ENCODE measurements at regions not wholly inside any gene's neighbourhood (a gene's known extent, or its start where the extent isn't known, plus 50 kb on each side); places are given as distances from the start of the nearest gene placed in this dataset.

DNA sequence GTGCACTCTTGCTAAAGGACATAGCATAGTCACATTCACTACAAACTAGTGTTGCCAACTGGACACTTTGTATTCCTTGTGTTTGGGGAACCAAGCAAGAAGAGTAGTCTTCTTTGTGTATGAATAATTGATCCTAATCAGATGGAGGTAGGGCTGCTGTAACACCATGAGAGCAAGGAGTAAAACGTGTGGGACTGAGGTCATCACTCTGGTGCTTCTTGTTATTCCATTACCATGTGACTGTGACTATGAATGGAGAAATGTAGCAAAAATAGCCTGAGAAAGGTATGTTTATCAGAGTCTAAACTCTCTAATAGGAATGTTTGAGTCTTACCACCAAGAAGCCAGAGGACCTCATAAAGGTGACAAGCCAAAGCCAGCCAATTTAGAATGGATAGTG lies 966.9 kb downstream of the TAF11L14 start:
- H3K27me3 ChIP-seq (ENCODE audit: insufficient read depth, poor library complexity, severe bottlenecking): no peaks in the 10 kb centered on the region
- no peak overlapping the region for H3K27ac ChIP-seq (replicated peaks)
- H3K4me3 ChIP-seq (replicated peaks; ENCODE audit: insufficient read depth, low read length): no peak overlapping the region
- DNase-seq (ENCODE audit: low read depth in 1 of 2, low spot score in 1 of 2): no peak
- TF ChIP-seq POLR2AphosphoS5 (IDR thresholded peaks at IDR 0.05; ENCODE audit: low read depth) (no peak), CTCF (IDR thresholded peaks at IDR 0.05; ENCODE audit: insufficient read depth, low read length) (no peak), GABPA (IDR thresholded peaks at IDR 0.05; ENCODE audit: low read depth) (no peak), SPI1 (IDR thresholded peaks at IDR 0.05; ENCODE audit: borderline replicate concordance, low read depth) (no peak)
- TF ChIP-seq, protein P1, sequence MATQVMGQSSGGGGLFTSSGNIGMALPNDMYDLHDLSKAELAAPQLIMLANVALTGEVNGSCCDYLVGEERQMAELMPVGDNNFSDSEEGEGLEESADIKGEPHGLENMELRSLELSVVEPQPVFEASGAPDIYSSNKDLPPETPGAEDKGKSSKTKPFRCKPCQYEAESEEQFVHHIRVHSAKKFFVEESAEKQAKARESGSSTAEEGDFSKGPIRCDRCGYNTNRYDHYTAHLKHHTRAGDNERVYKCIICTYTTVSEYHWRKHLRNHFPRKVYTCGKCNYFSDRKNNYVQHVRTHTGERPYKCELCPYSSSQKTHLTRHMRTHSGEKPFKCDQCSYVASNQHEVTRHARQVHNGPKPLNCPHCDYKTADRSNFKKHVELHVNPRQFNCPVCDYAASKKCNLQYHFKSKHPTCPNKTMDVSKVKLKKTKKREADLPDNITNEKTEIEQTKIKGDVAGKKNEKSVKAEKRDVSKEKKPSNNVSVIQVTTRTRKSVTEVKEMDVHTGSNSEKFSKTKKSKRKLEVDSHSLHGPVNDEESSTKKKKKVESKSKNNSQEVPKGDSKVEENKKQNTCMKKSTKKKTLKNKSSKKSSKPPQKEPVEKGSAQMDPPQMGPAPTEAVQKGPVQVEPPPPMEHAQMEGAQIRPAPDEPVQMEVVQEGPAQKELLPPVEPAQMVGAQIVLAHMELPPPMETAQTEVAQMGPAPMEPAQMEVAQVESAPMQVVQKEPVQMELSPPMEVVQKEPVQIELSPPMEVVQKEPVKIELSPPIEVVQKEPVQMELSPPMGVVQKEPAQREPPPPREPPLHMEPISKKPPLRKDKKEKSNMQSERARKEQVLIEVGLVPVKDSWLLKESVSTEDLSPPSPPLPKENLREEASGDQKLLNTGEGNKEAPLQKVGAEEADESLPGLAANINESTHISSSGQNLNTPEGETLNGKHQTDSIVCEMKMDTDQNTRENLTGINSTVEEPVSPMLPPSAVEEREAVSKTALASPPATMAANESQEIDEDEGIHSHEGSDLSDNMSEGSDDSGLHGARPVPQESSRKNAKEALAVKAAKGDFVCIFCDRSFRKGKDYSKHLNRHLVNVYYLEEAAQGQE (IDR thresholded peaks at IDR 0.05; ENCODE audit: insufficient replicate concordance, low read depth): no peak

DNA sequence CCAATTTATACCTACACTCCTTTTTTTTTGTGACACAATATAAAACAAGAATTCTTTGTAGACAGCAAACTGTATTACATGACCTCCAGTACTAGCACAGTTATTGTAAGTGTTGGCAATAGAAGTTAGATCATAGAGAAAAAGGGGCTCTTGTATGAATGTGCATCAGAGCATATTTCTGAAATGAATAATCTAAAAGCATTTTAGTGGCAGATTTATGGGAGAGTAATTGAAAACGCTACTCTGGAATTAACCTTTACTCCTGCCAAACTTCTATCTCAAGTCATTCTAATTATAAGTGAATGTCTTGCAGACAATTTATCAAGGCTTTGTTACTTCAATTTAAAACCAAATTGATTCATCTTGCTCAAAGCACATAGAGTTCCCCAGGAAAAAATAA lies 968.1 kb downstream of the TAF11L14 start:
- Histone ChIP-seq H3K27me3 (ENCODE audit: insufficient read depth, poor library complexity, severe bottlenecking) (no peaks in the 10 kb centered on the region), H3K4me3 (replicated peaks; ENCODE audit: insufficient read depth, low read length) (no peak overlapping the region), H3K27ac (replicated peaks) (no peak overlapping the region)
- TF ChIP-seq, protein P1 (IDR thresholded peaks at IDR 0.05; ENCODE audit: insufficient replicate concordance, low read depth): no peak
- TF ChIP-seq POLR2AphosphoS5 (IDR thresholded peaks at IDR 0.05; ENCODE audit: low read depth) (no peak), CTCF (IDR thresholded peaks at IDR 0.05; ENCODE audit: insufficient read depth, low read length) (no peak), GABPA (IDR thresholded peaks at IDR 0.05; ENCODE audit: low read depth) (no peak), SPI1 (IDR thresholded peaks at IDR 0.05; ENCODE audit: borderline replicate concordance, low read depth) (no peak)
- no peak for DNase-seq (ENCODE audit: low read depth in 1 of 2, low spot score in 1 of 2)

GRCh38 chr5:18605186-18605585 lies 970.9 kb downstream of the TAF11L14 start:
- TF ChIP-seq SPI1 (IDR thresholded peaks at IDR 0.05; ENCODE audit: borderline replicate concordance, low read depth) (no peak), GABPA (IDR thresholded peaks at IDR 0.05; ENCODE audit: low read depth) (no peak), CTCF (IDR thresholded peaks at IDR 0.05; ENCODE audit: insufficient read depth, low read length) (no peak), POLR2AphosphoS5 (IDR thresholded peaks at IDR 0.05; ENCODE audit: low read depth) (no peak)
- TF ChIP-seq, protein P1 (IDR thresholded peaks at IDR 0.05; ENCODE audit: insufficient replicate concordance, low read depth): no peak
- Histone ChIP-seq H3K27ac (replicated peaks) (no peak overlapping the region), H3K27me3 (ENCODE audit: insufficient read depth, poor library complexity, severe bottlenecking) (no peaks in the 10 kb centered on the region), H3K4me3 (replicated peaks; ENCODE audit: insufficient read depth, low read length) (no peak overlapping the region)
- DNase-seq (ENCODE audit: low read depth in 1 of 2, low spot score in 1 of 2): no peak

Measured in HL-60 (cell line).